ENCODE measurements at regions not wholly inside any gene's neighbourhood (a gene's known extent, or its start where the extent isn't known, plus 50 kb on each side); places are given as distances from the start of the nearest gene placed in this dataset.

- intact Hi-C loops (cut with DNase I), result no loop called here
- TF ChIP-seq CTCF (IDR thresholded peaks at IDR 0.05), result no peak
- Histone ChIP-seq H3K9me3 (no peaks in the 10 kb centered on the region), H3K36me3 (no peaks in the 10 kb centered on the region), H3K4me3 (no peak overlapping the region), H3K27me3 (ENCODE audit: low read depth) (no peaks in the 10 kb centered on the region), H3K4me1 (no peaks in the 10 kb centered on the region), H3K27ac (no peak overlapping the region)
- DNase-seq, result no peak
- ATAC-seq, result no peak
These were observed 337.5 kb downstream of the EPHA7 start for GRCh38 chr6:93081901-93082300.

- Histone ChIP-seq H3K4me1 (no peaks in the 10 kb centered on the region), H3K9me3 (no peaks in the 10 kb centered on the region), H3K36me3 (no peaks in the 10 kb centered on the region), H3K27ac (no peak overlapping the region), H3K27me3 (ENCODE audit: low read depth) (no peaks in the 10 kb centered on the region), H3K4me3 (no peak overlapping the region)
- TF ChIP-seq CTCF (IDR thresholded peaks at IDR 0.05), result no peak
- intact Hi-C loops (cut with DNase I), result no loop called here
- DNase-seq (no peak), ATAC-seq (no peak)
These were observed 340.3 kb downstream of the EPHA7 start for GRCh38 chr6:93079061-93079460.

GRCh38 chr6:93073811-93074210, 345.5 kb downstream of the EPHA7 start:
- no peak for ATAC-seq
- H3K4me1 ChIP-seq, result no peaks in the 10 kb centered on the region
- intact Hi-C loops (cut with DNase I), result no loop called here

GRCh38 chr6:93069856-93070255, 349.5 kb downstream of the EPHA7 start:
- no peaks in the 10 kb centered on the region for H3K36me3 ChIP-seq
- DNase-seq, result no peak
- no peaks in the 10 kb centered on the region for H3K9me3 ChIP-seq
- no peak for TF ChIP-seq CTCF (IDR thresholded peaks at IDR 0.05)
- no peak overlapping the region for H3K27ac ChIP-seq
- intact Hi-C loops (cut with DNase I), result no loop called here
- no peak overlapping the region for H3K4me3 ChIP-seq
- ATAC-seq, result no peak
- H3K4me1 ChIP-seq, result no peaks in the 10 kb centered on the region
- H3K27me3 ChIP-seq (ENCODE audit: low read depth), result no peaks in the 10 kb centered on the region

More at GRCh38 chr6:93073811-93074210, 345.5 kb downstream of the EPHA7 start:
- Histone ChIP-seq H3K27ac (no peak overlapping the region), H3K9me3 (no peaks in the 10 kb centered on the region), H3K4me3 (no peak overlapping the region), H3K27me3 (ENCODE audit: low read depth) (no peaks in the 10 kb centered on the region), H3K36me3 (no peaks in the 10 kb centered on the region)
- no peak for DNase-seq
- no peak for TF ChIP-seq CTCF (IDR thresholded peaks at IDR 0.05)

- H3K27ac ChIP-seq, result no peak overlapping the region
- intact Hi-C loops (cut with DNase I), result no loop called here
- no peaks in the 10 kb centered on the region for H3K36me3 ChIP-seq
- H3K27me3 ChIP-seq (ENCODE audit: low read depth), result no peaks in the 10 kb centered on the region
- no peak for DNase-seq
- no peaks in the 10 kb centered on the region for H3K4me1 ChIP-seq
- peak; percentile 36 to 67 for ATAC-seq
- H3K4me3 ChIP-seq, result no peak overlapping the region
- TF ChIP-seq CTCF (IDR thresholded peaks at IDR 0.05), result no peak
- H3K9me3 ChIP-seq, result no peaks in the 10 kb centered on the region
These were observed 359.4 kb downstream of the EPHA7 start for GRCh38 chr6:93059911-93060310.

GRCh38 chr6:93057584-93057983, 361.8 kb downstream of the EPHA7 start:
- intact Hi-C loops (cut with DNase I), result no loop called here
- TF ChIP-seq CTCF (IDR thresholded peaks at IDR 0.05), result no peak
- ATAC-seq (no peak), DNase-seq (no peak)
- Histone ChIP-seq H3K27me3 (ENCODE audit: low read depth) (no peaks in the 10 kb centered on the region), H3K4me1 (no peaks in the 10 kb centered on the region), H3K4me3 (no peak overlapping the region), H3K36me3 (no peaks in the 10 kb centered on the region), H3K9me3 (no peaks in the 10 kb centered on the region), H3K27ac (no peak overlapping the region)

Measured in lower lobe of right lung (tissue), 2 donors.